Heart left ventricle (tissue), 13 donors: ENCODE measurements at regions not wholly inside any gene's neighbourhood (a gene's known extent, or its start where the extent isn't known, plus 50 kb on each side); places are given as distances from the start of the nearest gene placed in this dataset.

Source experiments
- CTCF ChIP-seq, 12 donors: fragments of 200-600 bp; sonication (generic) in 4 of 12; IDR thresholded peaks; one replicate each; pipeline versions ENCODE4 v1.5.0 to v1.8.0; 2018 to 2022; ENCODE audit warnings: antibody characterized with exemption in 12 of 12, mild to moderate bottlenecking in 5 of 12
- POLR2A ChIP-seq, 2 donors: fragments of 450-650 bp; IDR thresholded peaks; one replicate each; pipeline ENCODE4 v1.6.1; 2017; ENCODE audit warnings: antibody characterized with exemption in 2 of 2, mild to moderate bottlenecking in 2 of 2, moderate library complexity in 2 of 2
- donor health status: ischemic (EF 13 %, LVEDD 7.1; RV severe dilation, severe dysfunction).
- donor health status: DM: no; HTN: yes; CAD: no.
- donor health status: DM: no; HTN: no; CAD: no.
- donor health status: ischemic (EF 25% LVEDD 6.9; RV normal size, moderate dysfunction).
- donor health status: ischemic (EF 25% LVEDD 5.7; RV mildly dilated, moderate dysfunction).
- donor health status: ischemic (EF 35%, LVEDD 5.7; RV mildly dilated, moderate dysfunction).
- donor health status: nonischemic (EF 11% LVEDD 7.7; RV severe dilation, severe dysfunction).
- donor health status: DM: yes; HTN: yes; CAD: no.
- donor health status: PGD.
- donor health status: ischemic (EF 29% LVEDD 5.4; RV normal size, mild dysfunction).
- donor health status: nonischemic (EF 23%, LVEDD 6.1; RV moderate dilation, normal function).

DNA sequence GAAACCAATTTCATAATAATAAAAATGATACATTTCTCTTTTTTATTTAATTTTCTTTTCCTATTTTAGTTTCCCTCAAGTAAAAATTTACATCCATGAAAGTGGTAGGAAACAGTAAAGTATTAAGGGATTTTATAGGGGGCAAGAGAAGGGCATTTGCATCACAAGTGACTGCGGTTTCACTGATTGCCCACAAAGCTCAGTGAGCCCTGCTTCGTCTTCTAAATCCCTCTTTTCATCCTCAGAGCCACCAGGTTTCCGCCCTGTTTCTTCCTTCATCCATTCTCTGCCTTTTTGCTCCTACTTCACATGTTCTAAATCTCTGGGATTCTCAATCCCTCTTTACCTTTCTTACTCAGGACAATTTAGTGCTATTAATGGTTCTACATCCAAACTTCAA lies 491.4 kb downstream of the LRRC70 start:
- no peak for TF ChIP-seq CTCF (IDR thresholded peaks at IDR 0.05)
- no peak for TF ChIP-seq POLR2A (IDR thresholded peaks at IDR 0.05)
